ENCODE measurements at regions not wholly inside any gene's neighbourhood (a gene's known extent, or its start where the extent isn't known, plus 50 kb on each side); places are given as distances from the start of the nearest gene placed in this dataset.

GRCh38 chr6:153231048-153231646, 100.1 kb upstream of the RGS17 start:
- Histone ChIP-seq H3K4me1 (ENCODE audit: insufficient read depth, low read length) (no peaks in the 10 kb centered on the region), H4K8ac (replicated peaks; ENCODE audit: insufficient read length, low read depth, low read length) (no peak overlapping the region), H3K56ac (ENCODE audit: insufficient read length, low read depth, low read length) (no peak overlapping the region), H2BK12ac (ENCODE audit: insufficient read length, low read depth, low read length) (no peak overlapping the region), H4K91ac (ENCODE audit: insufficient read length, low read depth, low read length) (no peak overlapping the region), H3K14ac (ENCODE audit: insufficient read depth, low read length) (no peak overlapping the region), H3K4ac (ENCODE audit: low read depth, low read length) (no peak overlapping the region), H4K5ac (ENCODE audit: insufficient read length, low read depth, low read length) (no peak overlapping the region), H2BK20ac (ENCODE audit: low read depth, low read length, poor library complexity, severe bottlenecking) (no peak overlapping the region), H3K79me1 (ENCODE audit: insufficient read depth, low read depth, low read length, poor library complexity, severe bottlenecking) (no peaks in the 10 kb centered on the region), H3K27ac (ENCODE audit: insufficient read length, low read depth, low read length) (no peak overlapping the region), H3K4me2 (ENCODE audit: insufficient read depth, insufficient read length, low read length) (no peak overlapping the region), H2BK5ac (ENCODE audit: insufficient read length, low read length) (no peak overlapping the region), H3K23ac (ENCODE audit: insufficient read length, low read depth, low read length) (no peak overlapping the region), H3T11ph (ENCODE audit: low read length) (no peak overlapping the region), H2BK15ac (ENCODE audit: low read depth, low read length) (no peak overlapping the region), H2AK5ac (ENCODE audit: insufficient read length, low read length) (no peak overlapping the region), H2BK120ac (ENCODE audit: low read depth, low read length, poor library complexity, severe bottlenecking) (no peak overlapping the region), H3K23me2 (ENCODE audit: insufficient read length, low read depth, low read length, poor library complexity, severe bottlenecking) (no peaks in the 10 kb centered on the region), H3K9ac (ENCODE audit: extremely low read depth, insufficient read length, low read length) (no peak overlapping the region), H3K9me3 (ENCODE audit: control insufficient read depth, low read depth, low read length) (no peaks in the 10 kb centered on the region), H3K79me2 (ENCODE audit: insufficient read depth, low read length) (no peaks in the 10 kb centered on the region), H3K27me3 (ENCODE audit: insufficient read depth, low read length) (no peaks in the 10 kb centered on the region), H2AFZ (ENCODE audit: low read length) (no peak overlapping the region), H4K20me1 (ENCODE audit: control insufficient read depth, insufficient read depth, insufficient read length) (no peaks in the 10 kb centered on the region), H3K18ac (ENCODE audit: insufficient read length, low read depth, low read length) (no peak overlapping the region)
- Mint-ChIP-seq H3K36me3 (ENCODE audit: insufficient read depth in 1 of 3, low read depth in 3 of 3) (no peaks in the 10 kb centered on the region), H3K27me3 (ENCODE audit: low read depth) (peaks cover 8% of the 10 kb centered on the region), H3K4me1 (no peaks in the 10 kb centered on the region), H3K27ac (no peak overlapping the region), H3K4me3 (no peak overlapping the region), H3K9me3 (no peaks in the 10 kb centered on the region; a peak in 1 of 5 replicates)
- TF ChIP-seq CTCF (conservative IDR thresholded peaks at IDR 0.05) = peak; percentile 98
- peak; percentile 76 for DNase-seq
- no CpG with 5 or more reads among the region's 12 CpGs for WGBS (ENCODE audit: extremely low coverage, insufficient read length, low lambda C conversion rate)
